ENCODE measurements at regions not wholly inside any gene's neighbourhood (a gene's known extent, or its start where the extent isn't known, plus 50 kb on each side); places are given as distances from the start of the nearest gene placed in this dataset.

GRCh38 chr18:78531637-78532036, 448.0 kb upstream of the SALL3 start:
- no peak for DNase-seq (ENCODE audit: low read depth)

GRCh38 chr18:78538669-78539440, 440.8 kb upstream of the SALL3 start:
- DNase-seq (ENCODE audit: low read depth), result no peak

GRCh38 chr18:78540636-78541529, 438.7 kb upstream of the SALL3 start:
- DNase-seq (ENCODE audit: low read depth), result no peak

- no peak for DNase-seq (ENCODE audit: low read depth)
Observed at GRCh38 chr18:78542204-78542603, 437.4 kb upstream of the SALL3 start.

- no peak for DNase-seq (ENCODE audit: low read depth)
Observed at GRCh38 chr18:78543201-78543725, 436.4 kb upstream of the SALL3 start.

GRCh38 chr18:78546281-78546680, 433.3 kb upstream of the SALL3 start:
- DNase-seq (ENCODE audit: low read depth), result no peak

GRCh38 chr18:78547817-78548216, 431.8 kb upstream of the SALL3 start:
- DNase-seq (ENCODE audit: low read depth), result no peak

- DNase-seq (ENCODE audit: low read depth), result no peak
Observed at GRCh38 chr18:78548261-78549058, 431.2 kb upstream of the SALL3 start.

GRCh38 chr18:78549971-78550370, 429.6 kb upstream of the SALL3 start:
- DNase-seq (ENCODE audit: low read depth), result no peak

GRCh38 chr18:78554944-78555608, 424.5 kb upstream of the SALL3 start:
- DNase-seq (ENCODE audit: low read depth), result no peak

GRCh38 chr18:78557371-78557770, 422.2 kb upstream of the SALL3 start:
- DNase-seq (ENCODE audit: low read depth), result no peak

GRCh38 chr18:78558101-78558810, 421.4 kb upstream of the SALL3 start:
- DNase-seq (ENCODE audit: low read depth), result no peak

- DNase-seq (ENCODE audit: low read depth), result no peak
Observed at GRCh38 chr18:78558948-78559347, 420.7 kb upstream of the SALL3 start.

GRCh38 chr18:78559584-78559983, 420.0 kb upstream of the SALL3 start:
- no peak for DNase-seq (ENCODE audit: low read depth)

- DNase-seq (ENCODE audit: low read depth), result no peak
Observed at GRCh38 chr18:78561757-78562510, 417.7 kb upstream of the SALL3 start.

GRCh38 chr18:78562531-78562961, 417.1 kb upstream of the SALL3 start:
- DNase-seq (ENCODE audit: low read depth), result no peak

GRCh38 chr18:78563110-78563509, 416.5 kb upstream of the SALL3 start:
- no peak for DNase-seq (ENCODE audit: low read depth)

GRCh38 chr18:78564030-78564429, 415.6 kb upstream of the SALL3 start:
- no peak for DNase-seq (ENCODE audit: low read depth)

GRCh38 chr18:78564518-78564917, 415.1 kb upstream of the SALL3 start:
- DNase-seq (ENCODE audit: low read depth), result no peak

GRCh38 chr18:78565240-78565639, 414.4 kb upstream of the SALL3 start:
- DNase-seq (ENCODE audit: low read depth), result no peak
